Ovary (tissue), 7 donors: ENCODE measurements at regions not wholly inside any gene's neighbourhood (a gene's known extent, or its start where the extent isn't known, plus 50 kb on each side); places are given as distances from the start of the nearest gene placed in this dataset.

Experiments
- DNase-seq, 5 donors: peaks; one replicate each; pipeline ENCODE4 v3.0.0-alpha.2; 2019 to 2020
- H3K27ac ChIP-seq, 2 donors: fragments of 200-600 bp; one replicate each; pipeline versions ENCODE4 v1.5.1 to v1.8.0; 2019 to 2022
- H3K27me3 ChIP-seq: fragments of 200-600 bp; one replicate; pipeline ENCODE4 v1.8.0; 2022
- H3K36me3 ChIP-seq: fragments of 200-600 bp; sonication (generic); one replicate; pipeline ENCODE4 v1.5.1; 2019
- H3K4me1 ChIP-seq: one replicate; pipeline ENCODE4 v1.8.1; 2013; ENCODE audit warnings: mild to moderate bottlenecking, moderate library complexity; ENCODE audit not compliant: insufficient read depth
- H3K4me3 ChIP-seq: fragments of 200-600 bp; sonication (generic); one replicate; pipeline ENCODE4 v1.5.1; 2017
- H3K9me3 ChIP-seq, 2 donors: fragments of 200-600 bp in 1 of 2; sonication (generic) in 1 of 2; one replicate each; pipeline versions ENCODE4 v1.5.1 to v1.8.1; 2013 to 2019; ENCODE audit warnings: mild to moderate bottlenecking in 1 of 2, moderate library complexity in 1 of 2
- EP300 ChIP-seq: sonication (generic); formaldehyde crosslinking; IDR thresholded peaks from one replicate; pipeline ENCODE4 v1.6.1; 2017; ENCODE audit warnings: antibody characterized with exemption
- POLR2A ChIP-seq: fragments of 450-650 bp; IDR thresholded peaks from one replicate; pipeline ENCODE4 v1.6.1; 2017; ENCODE audit warnings: antibody characterized with exemption, mild to moderate bottlenecking, moderate library complexity
- WGBS, 3 donors: extraction: QIAGEN DNeasy Blood & Tissue Kit in 1 of 3; methylation state at CpG; one replicate each; pipeline versions ENCODE4 v1.1.5 to v1.1.7; 2013 to 2017; 5-methylcytosine and 5-hydroxymethylcytosine counted together
- intact Hi-C, 4 donors: fragments of 100-400 bp; cut with DNase I; formaldehyde crosslinking; loops; one replicate each; pipeline versions ENCODE4 v1.11.0 to v1.15.1; 2022 to 2023
- TF ChIP-seq, protein P1 (sequence below), 3 donors: fragments of 450-650 bp in 2 of 3; fragments of 200-600 bp in 1 of 3; IDR thresholded peaks; one replicate each; pipeline versions ENCODE4 v1.5.1 to v1.8.0; 2016 to 2022; ENCODE audit warnings: antibody characterized with exemption in 3 of 3, mild to moderate bottlenecking in 1 of 3
- donor health status: DM: no; HTN: no; CAD: no; lungs with moderate emphysema.
- donor health status: DM: no; HTN: no; CAD: no.
- donor health status: Bipolar disorder and iron deficiency.
- donor health status: DM: no; HTN: no; CAD: no.
- donor health status: DM: yes; HTN: yes; CAD: no.

GRCh38 chr4:60088807-60089486 is 1111.2 kb upstream of the ADGRL3 start:
- Histone ChIP-seq H3K9me3 (no peaks in the 10 kb centered on the region), H3K4me1 (no peaks in the 10 kb centered on the region), H3K27ac (no peak overlapping the region), H3K4me3 (no peak overlapping the region), H3K36me3 (no peaks in the 10 kb centered on the region), H3K27me3 (no peaks in the 10 kb centered on the region)
- intact Hi-C loops = no loop called here
- 36 to 62% (median 49%) methylated on average over 3 of the region's 3 CpGs for WGBS, 3 donors
- TF ChIP-seq POLR2A (no peak), EP300 (no peak)
- TF ChIP-seq, protein P1, sequence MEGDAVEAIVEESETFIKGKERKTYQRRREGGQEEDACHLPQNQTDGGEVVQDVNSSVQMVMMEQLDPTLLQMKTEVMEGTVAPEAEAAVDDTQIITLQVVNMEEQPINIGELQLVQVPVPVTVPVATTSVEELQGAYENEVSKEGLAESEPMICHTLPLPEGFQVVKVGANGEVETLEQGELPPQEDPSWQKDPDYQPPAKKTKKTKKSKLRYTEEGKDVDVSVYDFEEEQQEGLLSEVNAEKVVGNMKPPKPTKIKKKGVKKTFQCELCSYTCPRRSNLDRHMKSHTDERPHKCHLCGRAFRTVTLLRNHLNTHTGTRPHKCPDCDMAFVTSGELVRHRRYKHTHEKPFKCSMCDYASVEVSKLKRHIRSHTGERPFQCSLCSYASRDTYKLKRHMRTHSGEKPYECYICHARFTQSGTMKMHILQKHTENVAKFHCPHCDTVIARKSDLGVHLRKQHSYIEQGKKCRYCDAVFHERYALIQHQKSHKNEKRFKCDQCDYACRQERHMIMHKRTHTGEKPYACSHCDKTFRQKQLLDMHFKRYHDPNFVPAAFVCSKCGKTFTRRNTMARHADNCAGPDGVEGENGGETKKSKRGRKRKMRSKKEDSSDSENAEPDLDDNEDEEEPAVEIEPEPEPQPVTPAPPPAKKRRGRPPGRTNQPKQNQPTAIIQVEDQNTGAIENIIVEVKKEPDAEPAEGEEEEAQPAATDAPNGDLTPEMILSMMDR (IDR thresholded peaks at IDR 0.05) = no peak
- no peak for DNase-seq

DNA sequence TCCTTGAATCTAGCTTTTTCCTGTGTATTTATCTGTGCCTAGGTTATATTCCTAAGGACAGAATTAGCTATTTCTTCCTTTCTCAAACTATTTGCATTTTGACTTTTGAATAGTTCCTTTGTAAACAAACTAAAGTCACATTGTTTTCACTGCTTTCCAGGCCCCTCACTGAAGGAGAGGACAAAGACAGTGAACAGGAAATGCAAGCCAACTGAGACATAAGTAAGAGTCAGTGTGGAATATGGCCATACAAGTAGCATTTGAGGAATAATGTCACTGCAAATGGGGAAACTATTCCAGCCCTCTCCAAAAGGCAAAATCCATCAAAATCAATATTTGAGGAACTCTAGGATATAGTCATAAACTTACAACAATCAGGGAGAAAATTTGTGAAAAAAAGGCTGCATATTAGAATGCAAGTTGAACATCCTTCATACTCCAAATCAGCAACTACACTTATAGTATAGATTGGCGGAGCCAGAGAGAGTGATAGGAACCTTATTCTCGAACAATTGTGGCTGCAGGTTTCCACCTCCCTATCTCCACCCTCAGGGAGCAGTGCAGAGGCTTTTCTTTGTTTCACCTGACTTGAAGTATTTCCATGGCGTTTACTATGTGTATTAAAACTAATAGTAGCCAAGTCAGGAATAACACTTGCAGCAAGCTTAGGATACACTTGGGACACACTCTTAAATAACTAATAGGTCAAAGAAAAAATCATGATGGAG is 1110.4 kb upstream of the ADGRL3 start:
- H3K9me3 ChIP-seq = no peaks in the 10 kb centered on the region
- no peaks in the 10 kb centered on the region for H3K36me3 ChIP-seq
- H3K4me1 ChIP-seq = no peaks in the 10 kb centered on the region
- 68 to 72% (median 70%) methylated on average over 3 of the region's 3 CpGs for WGBS, 3 donors
- intact Hi-C loops = no loop called here
- TF ChIP-seq, protein P1 (IDR thresholded peaks at IDR 0.05) = no peak
- TF ChIP-seq POLR2A (no peak), EP300 (no peak)
- no peak overlapping the region for H3K27ac ChIP-seq
- H3K27me3 ChIP-seq = no peaks in the 10 kb centered on the region
- no peak for DNase-seq
- no peak overlapping the region for H3K4me3 ChIP-seq

GRCh38 chr4:60096676-60097075 is 1103.5 kb upstream of the ADGRL3 start:
- DNase-seq = no peak
- 0% methylated on average over 1 of the region's 1 CpG for WGBS, 3 donors

DNA sequence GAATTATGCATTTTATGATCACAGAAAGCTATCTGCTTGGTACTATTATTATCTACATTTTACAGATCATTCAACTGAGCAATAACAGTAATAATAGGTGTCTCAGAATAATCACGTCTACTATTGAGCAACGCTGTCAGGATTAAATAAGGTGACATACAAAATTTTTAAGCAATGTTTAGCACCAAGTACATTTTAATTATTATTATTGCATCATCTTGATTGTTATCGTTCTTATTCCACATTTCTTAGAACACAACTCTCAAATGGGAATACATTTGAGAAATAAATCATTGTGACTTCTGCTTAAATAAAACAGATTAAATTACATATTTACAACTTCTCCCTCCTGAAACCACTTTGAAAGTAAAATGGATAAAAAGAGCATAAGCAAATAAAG is 1083.5 kb upstream of the ADGRL3 start:
- no peak overlapping the region for H3K27ac ChIP-seq
- peaks cover 2% of the 10 kb centered on the region for H3K27me3 ChIP-seq
- H3K9me3 ChIP-seq = no peaks in the 10 kb centered on the region
- no peak for TF ChIP-seq POLR2A
- TF ChIP-seq, protein P1 (IDR thresholded peaks at IDR 0.05) = no peak
- TF ChIP-seq EP300 = no peak
- H3K36me3 ChIP-seq = no peaks in the 10 kb centered on the region
- H3K4me1 ChIP-seq = no peaks in the 10 kb centered on the region
- intact Hi-C loops = no loop called here
- no peak for DNase-seq
- no peak overlapping the region for H3K4me3 ChIP-seq
- 90 to 92% (median 91%) methylated on average over 3 of the region's 3 CpGs for WGBS, 3 donors

More at GRCh38 chr4:60096676-60097075, 1103.5 kb upstream of the ADGRL3 start:
- H3K27me3 ChIP-seq = no peaks in the 10 kb centered on the region
- no peak overlapping the region for H3K27ac ChIP-seq
- intact Hi-C loops = no loop called here
- TF ChIP-seq EP300 = no peak
- TF ChIP-seq POLR2A = no peak
- TF ChIP-seq, protein P1 (IDR thresholded peaks at IDR 0.05) = no peak
- no peaks in the 10 kb centered on the region for H3K9me3 ChIP-seq
- H3K4me1 ChIP-seq = no peaks in the 10 kb centered on the region
- H3K36me3 ChIP-seq = no peaks in the 10 kb centered on the region
- no peak overlapping the region for H3K4me3 ChIP-seq
